Fibroblast of lung (primary cell): ENCODE measurements at regions not wholly inside any gene's neighbourhood (a gene's known extent, or its start where the extent isn't known, plus 50 kb on each side); places are given as distances from the start of the nearest gene placed in this dataset.
A peak's percentile ranks its signal among the peaks of the same experiment; 100 is the strongest.
"Not testable (repeated sequence)": the region's sequence is repeated elsewhere in the genome, so short reads cannot be mapped to it uniquely, and the experiment has no call there.

Source experiments
- DNase-seq, 2 donors: peaks; one replicate each; pipeline versions ENCODE4 v3.0.0 to v3.0.0-alpha.2; 2010; ENCODE audit warnings: low read depth in 2 of 2
- H2AFZ ChIP-seq: 2 replicates; pipeline ENCODE4 v1.5.1; 2012; ENCODE audit warnings: low read length, control low read depth, inconsistent platforms
- H3K27ac ChIP-seq: 2 replicates; pipeline ENCODE4 v1.5.1; 2011; ENCODE audit warnings: low read length, control low read depth; ENCODE audit not compliant: insufficient read depth
- H3K27me3 ChIP-seq: 2 replicates; pipeline ENCODE4 v1.5.1; 2011; ENCODE audit warnings: mild to moderate bottlenecking, low read length; ENCODE audit not compliant: control insufficient read depth, insufficient read depth
- H3K36me3 ChIP-seq: 2 replicates; pipeline ENCODE4 v1.5.1; 2011; ENCODE audit warnings: low read length; ENCODE audit not compliant: control insufficient read depth, insufficient read depth
- H3K4me1 ChIP-seq: 2 replicates; pipeline ENCODE4 v1.5.1; 2011; ENCODE audit warnings: low read length; ENCODE audit not compliant: control insufficient read depth, insufficient read depth; ENCODE audit errors: extremely low read depth
- H3K4me2 ChIP-seq: 2 replicates; pipeline ENCODE4 v1.5.1; 2011; ENCODE audit warnings: low read length, control low read depth; ENCODE audit not compliant: insufficient read depth; ENCODE audit errors: extremely low read depth
- H3K4me3 ChIP-seq, 4 experiments: fragments of 200-600 bp in 1 of 4; sonication (generic) in 1 of 4; replicated peaks in 1 of 4; 2 replicates each; pipeline ENCODE4 v1.5.1; 2011 to 2016; ENCODE audit warnings: low read length in 4 of 4, low read depth in 3 of 4, mild to moderate bottlenecking in 3 of 4, control low read depth in 2 of 4, inconsistent platforms in 1 of 4, mixed read lengths in 1 of 4; ENCODE audit not compliant: insufficient read depth in 1 of 4; ENCODE audit errors: control extremely low read depth in 1 of 4
- H3K79me2 ChIP-seq: 2 replicates; pipeline ENCODE4 v1.5.1; 2012; ENCODE audit warnings: mild to moderate bottlenecking, low read length, inconsistent platforms; ENCODE audit not compliant: control insufficient read depth, insufficient read depth
- H3K9ac ChIP-seq: 2 replicates; pipeline ENCODE4 v1.5.1; 2011; ENCODE audit warnings: mild to moderate bottlenecking, low read length, control low read depth; ENCODE audit not compliant: insufficient read depth
- H3K9me3 ChIP-seq: 2 replicates; pipeline ENCODE4 v1.5.1; 2012; ENCODE audit warnings: low read depth, low read length; ENCODE audit not compliant: control insufficient read depth, insufficient read depth
- H4K20me1 ChIP-seq: 2 replicates; pipeline ENCODE4 v1.5.1; 2011; ENCODE audit warnings: low read length; ENCODE audit not compliant: control insufficient read depth, insufficient read depth; ENCODE audit errors: extremely low read depth
- EZH2 ChIP-seq: IDR thresholded peaks from 2 replicates; pipeline ENCODE4 v1.5.1; 2012; ENCODE audit warnings: low read length, control low read depth, mild to moderate bottlenecking; ENCODE audit errors: missing control alignments
- TF ChIP-seq, protein P1 (sequence below), 2 donors: IDR thresholded peaks in 1 of 2; conservative IDR thresholded peaks in 1 of 2; 1 replicate in 1 of 2; 2 replicates in 1 of 2; pipeline ENCODE4 v1.5.1; 2011 to 2012; ENCODE audit warnings: low read length in 2 of 2, control low read depth in 1 of 2, inconsistent platforms in 1 of 2, low read depth in 1 of 2, mild to moderate bottlenecking in 1 of 2

DNA sequence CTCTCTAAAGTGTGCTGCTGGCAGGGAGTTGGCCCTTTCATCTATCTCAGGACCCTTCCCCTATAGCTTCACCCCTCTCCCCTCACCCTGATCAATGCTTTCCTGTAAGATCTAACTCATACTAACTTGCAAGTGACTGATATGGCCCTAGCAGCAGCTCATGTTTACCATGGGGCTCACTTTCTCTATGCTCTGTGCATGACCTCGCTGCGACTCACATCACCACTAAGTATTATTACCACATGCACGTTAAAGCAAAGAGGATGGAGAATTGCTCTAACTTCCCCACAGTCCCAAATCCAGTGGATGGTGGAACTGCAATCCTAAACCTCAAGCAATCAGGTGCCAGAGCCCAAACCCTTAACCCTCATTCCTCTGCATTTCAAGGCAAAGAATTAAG, 626.6 kb downstream of the MID1IP1 start:
- no peaks in the 10 kb centered on the region for H3K79me2 ChIP-seq
- H3K9me3 ChIP-seq, result no peaks in the 10 kb centered on the region
- no peaks in the 10 kb centered on the region for H4K20me1 ChIP-seq
- no peak overlapping the region for H3K27ac ChIP-seq
- no peak overlapping the region for H3K4me3 ChIP-seq
- H3K9ac ChIP-seq, result no peak overlapping the region
- H3K27me3 ChIP-seq, result no peaks in the 10 kb centered on the region
- no peaks in the 10 kb centered on the region for H3K4me1 ChIP-seq
- no peak overlapping the region for H2AFZ ChIP-seq
- peak; percentile 36 to 53 for DNase-seq
- TF ChIP-seq EZH2, result no peak
- TF ChIP-seq, protein P1, sequence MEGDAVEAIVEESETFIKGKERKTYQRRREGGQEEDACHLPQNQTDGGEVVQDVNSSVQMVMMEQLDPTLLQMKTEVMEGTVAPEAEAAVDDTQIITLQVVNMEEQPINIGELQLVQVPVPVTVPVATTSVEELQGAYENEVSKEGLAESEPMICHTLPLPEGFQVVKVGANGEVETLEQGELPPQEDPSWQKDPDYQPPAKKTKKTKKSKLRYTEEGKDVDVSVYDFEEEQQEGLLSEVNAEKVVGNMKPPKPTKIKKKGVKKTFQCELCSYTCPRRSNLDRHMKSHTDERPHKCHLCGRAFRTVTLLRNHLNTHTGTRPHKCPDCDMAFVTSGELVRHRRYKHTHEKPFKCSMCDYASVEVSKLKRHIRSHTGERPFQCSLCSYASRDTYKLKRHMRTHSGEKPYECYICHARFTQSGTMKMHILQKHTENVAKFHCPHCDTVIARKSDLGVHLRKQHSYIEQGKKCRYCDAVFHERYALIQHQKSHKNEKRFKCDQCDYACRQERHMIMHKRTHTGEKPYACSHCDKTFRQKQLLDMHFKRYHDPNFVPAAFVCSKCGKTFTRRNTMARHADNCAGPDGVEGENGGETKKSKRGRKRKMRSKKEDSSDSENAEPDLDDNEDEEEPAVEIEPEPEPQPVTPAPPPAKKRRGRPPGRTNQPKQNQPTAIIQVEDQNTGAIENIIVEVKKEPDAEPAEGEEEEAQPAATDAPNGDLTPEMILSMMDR (conservative IDR thresholded peaks at IDR 0.05 in 1 of 2, IDR thresholded peaks at IDR 0.05 in 1 of 2; ENCODE audit: low read depth in 1 of 2, low read length in 2 of 2), result no peak
- no peaks in the 10 kb centered on the region for H3K36me3 ChIP-seq
- H3K4me2 ChIP-seq, result no peak overlapping the region

GRCh38 chrX:39430551-39430950, 629.3 kb downstream of the MID1IP1 start:
- no peak overlapping the region for H2AFZ ChIP-seq
- H3K36me3 ChIP-seq, result no peaks in the 10 kb centered on the region
- H3K27ac ChIP-seq, result no peak overlapping the region
- TF ChIP-seq EZH2, result no peak
- TF ChIP-seq, protein P1 (conservative IDR thresholded peaks at IDR 0.05 in 1 of 2, IDR thresholded peaks at IDR 0.05 in 1 of 2; ENCODE audit: low read depth in 1 of 2, low read length in 2 of 2), result no peak
- no peaks in the 10 kb centered on the region for H3K79me2 ChIP-seq
- no peaks in the 10 kb centered on the region for H3K9me3 ChIP-seq
- no peak overlapping the region for H3K4me2 ChIP-seq
- H3K4me1 ChIP-seq, result no peaks in the 10 kb centered on the region
- no peaks in the 10 kb centered on the region for H4K20me1 ChIP-seq
- H3K27me3 ChIP-seq, result no peaks in the 10 kb centered on the region
- no peak for DNase-seq
- H3K4me3 ChIP-seq, result no peak overlapping the region
- no peak overlapping the region for H3K9ac ChIP-seq

- no peak for DNase-seq
- no peak overlapping the region for H3K27ac ChIP-seq
- H2AFZ ChIP-seq, result no peak overlapping the region
- H3K36me3 ChIP-seq, result no peaks in the 10 kb centered on the region
- H3K4me1 ChIP-seq, result no peaks in the 10 kb centered on the region
- H3K4me2 ChIP-seq, result no peak overlapping the region
- H3K79me2 ChIP-seq, result no peaks in the 10 kb centered on the region
- H3K27me3 ChIP-seq, result no peaks in the 10 kb centered on the region
- TF ChIP-seq, protein P1 (conservative IDR thresholded peaks at IDR 0.05 in 1 of 2, IDR thresholded peaks at IDR 0.05 in 1 of 2; ENCODE audit: low read depth in 1 of 2, low read length in 2 of 2), result no peak
- TF ChIP-seq EZH2, result no peak
- H3K4me3 ChIP-seq, result no peak overlapping the region
- H3K9ac ChIP-seq, result no peak overlapping the region
- H3K9me3 ChIP-seq, result no peaks in the 10 kb centered on the region
- no peaks in the 10 kb centered on the region for H4K20me1 ChIP-seq
These were observed 630.6 kb downstream of the MID1IP1 start for GRCh38 chrX:39431893-39432292.

DNA sequence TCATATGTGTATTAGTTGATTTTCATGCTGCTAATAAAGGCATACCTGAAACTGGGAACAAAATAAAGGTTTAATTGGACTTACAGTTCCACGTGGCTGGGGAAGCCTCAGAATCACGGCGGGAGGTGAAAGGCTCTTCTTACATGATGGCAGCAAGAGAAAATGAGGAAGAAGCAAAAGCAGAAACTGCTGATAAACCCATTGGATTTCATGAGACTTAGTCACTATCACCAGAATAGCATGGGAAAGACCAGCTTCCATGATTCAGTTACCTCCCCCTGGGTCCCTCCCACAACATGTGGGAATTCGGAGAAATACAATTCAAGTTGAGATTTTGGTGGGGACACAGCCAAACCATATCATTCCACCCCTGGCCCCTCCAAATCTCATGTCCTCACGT, 633.4 kb downstream of the MID1IP1 start:
- not testable (repeated sequence) for H3K9me3 ChIP-seq, H2AFZ ChIP-seq, H4K20me1 ChIP-seq, H3K27me3 ChIP-seq, H3K9ac ChIP-seq, H3K4me3 ChIP-seq, H3K4me1 ChIP-seq, H3K27ac ChIP-seq, H3K79me2 ChIP-seq, H3K36me3 ChIP-seq, H3K4me2 ChIP-seq
- DNase-seq, result peak in 1 of 2 donors; percentile 45

DNA sequence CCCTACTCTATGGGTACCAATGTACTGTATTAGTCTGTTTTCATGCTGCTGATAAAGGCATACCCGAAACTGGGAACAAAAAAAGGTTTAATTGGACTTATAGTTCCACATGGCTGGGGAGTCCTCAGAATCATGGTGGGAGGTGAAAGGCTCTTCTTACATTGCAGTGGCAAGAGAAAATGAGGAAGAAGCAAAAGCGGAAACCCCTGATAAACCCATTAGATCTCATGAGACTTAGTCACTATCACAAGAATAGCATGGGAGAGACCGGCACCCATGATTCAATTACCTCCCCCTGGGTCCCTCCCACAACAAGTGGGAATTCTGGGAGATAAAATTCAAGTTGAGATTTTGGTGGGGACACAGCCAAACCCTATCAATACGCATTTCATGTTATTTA, 635.3 kb downstream of the MID1IP1 start:
- DNase-seq, H3K27me3 ChIP-seq, H3K79me2 ChIP-seq, H3K36me3 ChIP-seq, H3K4me1 ChIP-seq, H3K4me2 ChIP-seq, H3K4me3 ChIP-seq, H4K20me1 ChIP-seq, H3K9ac ChIP-seq, H3K27ac ChIP-seq, H2AFZ ChIP-seq, H3K9me3 ChIP-seq: not testable (repeated sequence)
